ENCODE measurements at regions not wholly inside any gene's neighbourhood (a gene's known extent, or its start where the extent isn't known, plus 50 kb on each side); places are given as distances from the start of the nearest gene placed in this dataset.

- no peak for DNase-seq (ENCODE audit: low spot score)
- intact Hi-C loops (cut with micrococcal nuclease; ENCODE audit: unreplicated experiment) = no loop called here
- H3K36me3 ChIP-seq (ENCODE audit: insufficient read depth, low read length, poor library complexity, severe bottlenecking) = no peaks in the 10 kb centered on the region
- no TSS peak for BruUV-seq (replicated peaks)
- no peak overlapping the region for H3K4me3 ChIP-seq (ENCODE audit: low read depth, low read length, poor library complexity, severe bottlenecking)
- ChIA-PET POLR2A (ENCODE audit: low non-redundant PET) (no interaction called here), CTCF (no interaction called here)
- no peaks in the 10 kb centered on the region for H3K27me3 ChIP-seq (replicated peaks; ENCODE audit: insufficient read depth, low read depth, low read length, poor library complexity)
- TF ChIP-seq CTCF (conservative IDR thresholded peaks at IDR 0.05; ENCODE audit: low read depth, low read length) = no peak
- no peak for TF ChIP-seq EZH2 (IDR thresholded peaks at IDR 0.05; ENCODE audit: borderline replicate concordance, low read depth, low read length, poor library complexity, severe bottlenecking)
- H3K27ac ChIP-seq (ENCODE audit: low read depth, low read length, poor library complexity, severe bottlenecking) = no peak overlapping the region
- peaks cover 6% of the 10 kb centered on the region for H3K4me1 ChIP-seq (ENCODE audit: insufficient read depth, low read length, poor library complexity, severe bottlenecking)
- no peaks in the 10 kb centered on the region for H3K9me3 ChIP-seq (ENCODE audit: low read depth, low read length, poor library complexity, severe bottlenecking)
These were observed 398.6 kb upstream of the DDI1 start for GRCh38 chr11:103637831-103638230.

DNA sequence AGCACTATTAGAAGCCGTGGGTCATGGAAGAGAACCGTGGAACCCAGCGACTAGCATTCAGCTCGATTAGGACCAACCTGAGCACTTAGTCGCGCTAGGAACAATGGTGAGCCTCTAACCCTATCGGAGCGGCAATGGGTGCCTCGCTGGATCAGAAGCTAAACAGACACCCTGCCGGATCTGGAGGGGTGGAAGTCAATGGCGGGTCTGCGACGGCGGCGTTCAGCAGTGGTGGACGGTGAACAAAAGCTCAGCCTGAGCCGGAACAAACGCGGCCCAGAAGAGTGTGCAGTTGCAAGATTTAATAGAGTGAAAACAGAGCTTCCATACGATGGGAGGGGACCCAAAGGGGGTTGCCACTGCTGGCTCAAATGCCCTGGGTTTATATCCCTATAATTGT is 391.8 kb upstream of the DDI1 start:
- ChIA-PET CTCF (no interaction called here), POLR2A (ENCODE audit: low non-redundant PET) (no interaction called here)
- DNase-seq (ENCODE audit: low spot score) = no peak
- TF ChIP-seq EZH2 (IDR thresholded peaks at IDR 0.05; ENCODE audit: borderline replicate concordance, low read depth, low read length, poor library complexity, severe bottlenecking) (no peak), CTCF (conservative IDR thresholded peaks at IDR 0.05; ENCODE audit: low read depth, low read length) (no peak)
- no peak overlapping the region for H3K27ac ChIP-seq (ENCODE audit: low read depth, low read length, poor library complexity, severe bottlenecking)
- BruUV-seq (replicated peaks) = no TSS peak
- intact Hi-C loops (cut with micrococcal nuclease; ENCODE audit: unreplicated experiment) = no loop called here
- H3K27me3 ChIP-seq (replicated peaks; ENCODE audit: insufficient read depth, low read depth, low read length, poor library complexity) = no peaks in the 10 kb centered on the region
- no peaks in the 10 kb centered on the region for H3K9me3 ChIP-seq (ENCODE audit: low read depth, low read length, poor library complexity, severe bottlenecking)
- no peaks in the 10 kb centered on the region for H3K36me3 ChIP-seq (ENCODE audit: insufficient read depth, low read length, poor library complexity, severe bottlenecking)
- no peaks in the 10 kb centered on the region for H3K4me1 ChIP-seq (ENCODE audit: insufficient read depth, low read length, poor library complexity, severe bottlenecking)
- H3K4me3 ChIP-seq (ENCODE audit: low read depth, low read length, poor library complexity, severe bottlenecking) = no peak overlapping the region

- no peaks in the 10 kb centered on the region for H3K27me3 ChIP-seq (replicated peaks; ENCODE audit: insufficient read depth, low read depth, low read length, poor library complexity)
- H3K36me3 ChIP-seq (ENCODE audit: insufficient read depth, low read length, poor library complexity, severe bottlenecking) = no peaks in the 10 kb centered on the region
- TF ChIP-seq EZH2 (IDR thresholded peaks at IDR 0.05; ENCODE audit: borderline replicate concordance, low read depth, low read length, poor library complexity, severe bottlenecking) (no peak), CTCF (conservative IDR thresholded peaks at IDR 0.05; ENCODE audit: low read depth, low read length) (no peak)
- H3K9me3 ChIP-seq (ENCODE audit: low read depth, low read length, poor library complexity, severe bottlenecking) = no peaks in the 10 kb centered on the region
- intact Hi-C loops (cut with micrococcal nuclease; ENCODE audit: unreplicated experiment) = no loop called here
- POLR2A ChIA-PET (ENCODE audit: low non-redundant PET) = no interaction called here
- no peak overlapping the region for H3K27ac ChIP-seq (ENCODE audit: low read depth, low read length, poor library complexity, severe bottlenecking)
- no peak overlapping the region for H3K4me3 ChIP-seq (ENCODE audit: low read depth, low read length, poor library complexity, severe bottlenecking)
- DNase-seq (ENCODE audit: low spot score) = no peak
- BruUV-seq (replicated peaks) = no TSS peak
- H3K4me1 ChIP-seq (ENCODE audit: insufficient read depth, low read length, poor library complexity, severe bottlenecking) = no peaks in the 10 kb centered on the region
- CTCF ChIA-PET = no interaction called here
These were observed 388.4 kb upstream of the DDI1 start for GRCh38 chr11:103648054-103648453.

All from A673 (cell line).